ENCODE measurements at regions not wholly inside any gene's neighbourhood (a gene's known extent, or its start where the extent isn't known, plus 50 kb on each side); places are given as distances from the start of the nearest gene placed in this dataset.

- TF ChIP-seq, protein P1, sequence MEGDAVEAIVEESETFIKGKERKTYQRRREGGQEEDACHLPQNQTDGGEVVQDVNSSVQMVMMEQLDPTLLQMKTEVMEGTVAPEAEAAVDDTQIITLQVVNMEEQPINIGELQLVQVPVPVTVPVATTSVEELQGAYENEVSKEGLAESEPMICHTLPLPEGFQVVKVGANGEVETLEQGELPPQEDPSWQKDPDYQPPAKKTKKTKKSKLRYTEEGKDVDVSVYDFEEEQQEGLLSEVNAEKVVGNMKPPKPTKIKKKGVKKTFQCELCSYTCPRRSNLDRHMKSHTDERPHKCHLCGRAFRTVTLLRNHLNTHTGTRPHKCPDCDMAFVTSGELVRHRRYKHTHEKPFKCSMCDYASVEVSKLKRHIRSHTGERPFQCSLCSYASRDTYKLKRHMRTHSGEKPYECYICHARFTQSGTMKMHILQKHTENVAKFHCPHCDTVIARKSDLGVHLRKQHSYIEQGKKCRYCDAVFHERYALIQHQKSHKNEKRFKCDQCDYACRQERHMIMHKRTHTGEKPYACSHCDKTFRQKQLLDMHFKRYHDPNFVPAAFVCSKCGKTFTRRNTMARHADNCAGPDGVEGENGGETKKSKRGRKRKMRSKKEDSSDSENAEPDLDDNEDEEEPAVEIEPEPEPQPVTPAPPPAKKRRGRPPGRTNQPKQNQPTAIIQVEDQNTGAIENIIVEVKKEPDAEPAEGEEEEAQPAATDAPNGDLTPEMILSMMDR (conservative IDR thresholded peaks at IDR 0.05) = no peak
- no peak for TF ChIP-seq ZFX (IDR thresholded peaks at IDR 0.05)
Observed at GRCh38 chr15:31799319-31799714, 231.0 kb upstream of the CHRNA7 start.

All from C4-2B (cell line).